Liver (tissue), 2 donors: ENCODE measurements at regions not wholly inside any gene's neighbourhood (a gene's known extent, or its start where the extent isn't known, plus 50 kb on each side); places are given as distances from the start of the nearest gene placed in this dataset.

Source experiments
- CTCF ChIP-seq: fragments of 150-350 bp; IDR thresholded peaks from 2 replicates; pipeline ENCODE4 v1.5.1; 2017; ENCODE audit warnings: improper control_type of control experiment, low read depth, low read length; ENCODE audit not compliant: missing input control
- REST ChIP-seq: IDR thresholded peaks from 2 replicates; pipeline ENCODE4 v1.6.1; 2016; ENCODE audit warnings: antibody characterized with exemption, mild to moderate bottlenecking
- donor health status: healthy.

GRCh38 chr21:28518630-28519029, 474.0 kb downstream of the LTN1 start:
- TF ChIP-seq CTCF (no peak), REST (no peak)
